HCT116 (cell line): ENCODE measurements at regions not wholly inside any gene's neighbourhood (a gene's known extent, or its start where the extent isn't known, plus 50 kb on each side); places are given as distances from the start of the nearest gene placed in this dataset.

ENCODE experiments used
- ATAC-seq: fragments of 200-7000 bp; cut with Tn5 transposase; 2 replicates; pipeline ENCODE4 v1.9.1; 2020; ENCODE audit warnings: mild to moderate bottlenecking, moderate library complexity
- BruUV-seq: library from RNA; stranded (reverse); fragments of 400-500 nt; replicated peaks from 2 replicates; lab custom pipeline; 2021; lab: Mats Ljungman, UMichigan
- CTCF ChIA-PET: fragments of 300-600 bp; sonication (Branson Sonifier 250); formaldehyde crosslinking; loops from one replicate; lab custom pipeline; 2021; ENCODE audit warnings: antibody characterized with exemption; lab: Charles Lee
- POLR2A ChIA-PET: fragments of 300-600, 350-600 bp; sonication (Branson Sonifier 250); formaldehyde crosslinking; loops from one replicate; lab custom pipeline; 2021; ENCODE audit warnings: antibody characterized with exemption; lab: Charles Lee
- RAD21 ChIA-PET, 2 experiments: fragments of 300-600 bp; sonication (Branson Sonifier 250); formaldehyde crosslinking; loops; one replicate each; lab custom pipeline; 2023; ENCODE audit warnings: low total read pairs in 2 of 2; ENCODE audit not compliant: uncharacterized antibody in 2 of 2, unreplicated experiment in 2 of 2, low non-redundant PET in 1 of 2; lab: Charles Lee
- DNase-seq: peaks from one replicate; pipeline ENCODE4 v3.0.0-alpha.2; 2010; ENCODE audit warnings: low read depth, low spot score
- H2AFZ ChIP-seq: fragments of 200-600 bp; shearing (Covaris generic), sonication (generic); 2 replicates; pipeline ENCODE4 v1.6.1; 2017; ENCODE audit warnings: low read depth, mixed run types, mixed read lengths, antibody characterized with exemption, low read length; ENCODE audit not compliant: poor library complexity, severe bottlenecking
- H3K27ac ChIP-seq: 2 replicates; pipeline ENCODE4 v1.5.1; 2012; ENCODE audit warnings: low read depth, low read length
- H3K27me3 ChIP-seq: fragments of 200-600 bp; sonication (generic); 2 replicates; pipeline ENCODE4 v1.6.1; 2016; ENCODE audit warnings: mixed run types, low read length, mixed read lengths; ENCODE audit not compliant: insufficient read depth
- H3K36me3 ChIP-seq, 2 experiments: fragments of 200-500 bp in 1 of 2; fragments of 200-600 bp in 1 of 2; sonication (Bioruptor generic) in 1 of 2; sonication (generic) in 1 of 2; 2 replicates each; pipeline versions ENCODE4 v1.5.1 to v1.6.1; 2014 to 2016; ENCODE audit warnings: low read length in 2 of 2, inconsistent platforms in 1 of 2, mixed read lengths in 1 of 2, mixed run types in 1 of 2; ENCODE audit not compliant: insufficient read depth in 2 of 2, control insufficient read depth in 1 of 2
- H3K4me1 ChIP-seq, 2 experiments: fragments of 200-600 bp in 1 of 2; sonication (generic) in 1 of 2; 2 replicates each; pipeline versions ENCODE4 v1.5.1 to v1.6.1; 2012 to 2017; ENCODE audit warnings: low read length in 2 of 2, inconsistent platforms in 1 of 2, mild to moderate bottlenecking in 1 of 2, mixed read lengths in 1 of 2, mixed run types in 1 of 2, moderate library complexity in 1 of 2; ENCODE audit not compliant: insufficient read depth in 2 of 2, control insufficient read depth in 1 of 2
- H3K4me2 ChIP-seq: fragments of 200-600 bp; sonication (generic); 2 replicates; pipeline ENCODE4 v1.6.1; 2017; ENCODE audit warnings: mixed run types, low read length, mixed read lengths
- H3K4me3 ChIP-seq, 2 experiments: fragments of 200-600 bp in 1 of 2; sonication (generic) in 1 of 2; replicated peaks in 1 of 2; 2 replicates each; pipeline ENCODE4 v1.5.1; 2011 to 2016; ENCODE audit warnings: low read length in 2 of 2, control low read depth in 1 of 2, low read depth in 1 of 2, mild to moderate bottlenecking in 1 of 2, mixed read lengths in 1 of 2, mixed run types in 1 of 2
- H3K79me2 ChIP-seq: fragments of 200-600 bp; sonication (generic); 2 replicates; pipeline ENCODE4 v1.6.1; 2017; ENCODE audit warnings: mild to moderate bottlenecking, mixed run types, low read length, moderate library complexity, mixed read lengths; ENCODE audit not compliant: insufficient read depth
- H3K9ac ChIP-seq: fragments of 200-600 bp; sonication (generic); 2 replicates; pipeline ENCODE4 v1.6.1; 2016; ENCODE audit warnings: low read length, mixed read lengths
- H3K9me2 ChIP-seq: fragments of 200-600 bp; sonication (generic), shearing (Covaris generic); 2 replicates; pipeline ENCODE4 v1.6.1; 2017; ENCODE audit warnings: mixed run types, mild to moderate bottlenecking, moderate library complexity; ENCODE audit not compliant: insufficient read depth
- H3K9me3 ChIP-seq, 2 experiments: fragments of 200-500 bp in 1 of 2; fragments of 200-600 bp in 1 of 2; sonication (Bioruptor generic) in 1 of 2; sonication (generic) in 1 of 2; 2 replicates each; pipeline ENCODE4 v1.6.1; 2014 to 2017; ENCODE audit warnings: low read length in 2 of 2, mixed read lengths in 2 of 2, inconsistent platforms in 1 of 2, low read depth in 1 of 2, mild to moderate bottlenecking in 1 of 2, mixed run types in 1 of 2, moderate library complexity in 1 of 2; ENCODE audit not compliant: control insufficient read depth in 1 of 2, insufficient read depth in 1 of 2
- H4K20me1 ChIP-seq: fragments of 200-600 bp; sonication (generic), shearing (Covaris generic); 2 replicates; pipeline ENCODE4 v1.6.1; 2017; ENCODE audit warnings: mixed run types, mild to moderate bottlenecking, moderate library complexity; ENCODE audit not compliant: insufficient read depth
- CBX3 ChIP-seq: IDR thresholded peaks from 2 replicates; pipeline ENCODE4 v1.6.1; 2012; ENCODE audit warnings: low read depth
- EGR1 ChIP-seq: IDR thresholded peaks from 2 replicates; pipeline ENCODE4 v1.6.1; 2012; ENCODE audit warnings: low read depth
- ELF1 ChIP-seq: IDR thresholded peaks from 2 replicates; pipeline ENCODE4 v1.6.1; 2012; ENCODE audit warnings: low read depth, borderline replicate concordance
- EZH2phosphoT487 ChIP-seq: fragments of 200-600 bp; IDR thresholded peaks from 2 replicates; pipeline ENCODE4 v1.6.1; 2018; ENCODE audit warnings: antibody characterized with exemption, borderline replicate concordance
- JUND ChIP-seq: IDR thresholded peaks from 2 replicates; pipeline ENCODE4 v1.6.1; 2012
- POLR2A ChIP-seq: IDR thresholded peaks from 2 replicates; pipeline ENCODE4 v1.7.0; 2011; ENCODE audit warnings: borderline replicate concordance; ENCODE audit not compliant: insufficient read depth, insufficient read length; ENCODE audit errors: extremely low read depth
- POLR2AphosphoS5 ChIP-seq: IDR thresholded peaks from 2 replicates; pipeline ENCODE4 v1.6.1; 2011; ENCODE audit warnings: mild to moderate bottlenecking, low read depth, low read length, moderate library complexity
- RAD21 ChIP-seq: IDR thresholded peaks from 2 replicates; pipeline ENCODE4 v1.6.1; 2012; ENCODE audit warnings: low read depth, mild to moderate bottlenecking
- SIN3A ChIP-seq: IDR thresholded peaks from 2 replicates; pipeline ENCODE4 v1.6.1; 2012; ENCODE audit warnings: low read depth
- SRF ChIP-seq: IDR thresholded peaks from 2 replicates; pipeline ENCODE4 v1.6.1; 2012; ENCODE audit warnings: low read depth
- YY1 ChIP-seq: IDR thresholded peaks from 2 replicates; pipeline ENCODE4 v1.6.1; 2011; ENCODE audit warnings: low read length, low read depth, moderate library complexity, mild to moderate bottlenecking; ENCODE audit not compliant: insufficient replicate concordance; ENCODE audit errors: extremely low read depth
- ZFX ChIP-seq: fragments of 450-650 bp; IDR thresholded peaks from 2 replicates; pipeline ENCODE4 v1.6.1; 2017
- intact Hi-C: fragments of 100-400 bp; cut with micrococcal nuclease; formaldehyde crosslinking; loops from 2 replicates; pipeline ENCODE4 v1.10.0; 2022
- TF ChIP-seq, protein P1 (sequence below), 3 experiments: fragments of 200-600 bp in 1 of 3; sonication (generic) in 1 of 3; IDR thresholded peaks in 2 of 3; conservative IDR thresholded peaks in 1 of 3; 2 replicates each; pipeline ENCODE4 v1.5.1; 2012 to 2017; ENCODE audit warnings: low read depth in 2 of 3, low read length in 2 of 3, antibody characterized with exemption in 1 of 3, borderline replicate concordance in 1 of 3, control low read depth in 1 of 3, mild to moderate bottlenecking in 1 of 3, mixed read lengths in 1 of 3, mixed run types in 1 of 3, moderate library complexity in 1 of 3; ENCODE audit not compliant: insufficient read depth in 1 of 3
- TF ChIP-seq, protein P2 (sequence below): IDR thresholded peaks from 2 replicates; pipeline ENCODE4 v1.6.1; 2011; ENCODE audit warnings: mild to moderate bottlenecking, low read length, moderate library complexity; ENCODE audit not compliant: insufficient replicate concordance; ENCODE audit errors: extremely low read depth
- TF ChIP-seq, protein P3 (sequence below): IDR thresholded peaks from 2 replicates; pipeline ENCODE4 v1.6.1; 2012

DNA sequence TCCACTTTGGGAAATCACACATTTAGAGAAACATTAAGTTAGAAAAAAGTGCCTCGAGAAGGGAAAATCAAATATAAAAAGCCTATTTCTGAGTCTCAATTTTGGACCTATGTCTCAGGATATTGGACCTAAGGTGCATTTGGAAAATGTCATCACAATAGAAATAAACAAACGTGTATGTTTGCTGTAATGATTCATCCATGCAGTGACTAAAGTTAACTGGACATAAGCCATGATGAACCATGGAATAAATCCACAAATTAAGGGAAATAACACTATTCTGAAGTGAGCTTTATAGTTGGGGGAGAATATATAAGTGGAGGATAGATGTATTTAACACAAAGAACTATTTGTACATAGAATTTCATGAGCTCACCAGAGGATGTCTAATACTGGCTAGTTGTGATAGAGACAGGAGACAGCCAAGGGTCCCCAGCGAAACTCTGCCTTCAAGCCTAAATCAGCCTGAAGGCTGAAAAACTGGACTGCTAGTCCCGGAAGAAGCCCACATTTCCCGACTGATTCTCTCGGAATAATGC lies 963.3 kb upstream of the SPRY2 start (continued):
- TF ChIP-seq RAD21 (no peak), SRF (no peak), EZH2phosphoT487 (no peak), SIN3A (no peak)

DNA sequence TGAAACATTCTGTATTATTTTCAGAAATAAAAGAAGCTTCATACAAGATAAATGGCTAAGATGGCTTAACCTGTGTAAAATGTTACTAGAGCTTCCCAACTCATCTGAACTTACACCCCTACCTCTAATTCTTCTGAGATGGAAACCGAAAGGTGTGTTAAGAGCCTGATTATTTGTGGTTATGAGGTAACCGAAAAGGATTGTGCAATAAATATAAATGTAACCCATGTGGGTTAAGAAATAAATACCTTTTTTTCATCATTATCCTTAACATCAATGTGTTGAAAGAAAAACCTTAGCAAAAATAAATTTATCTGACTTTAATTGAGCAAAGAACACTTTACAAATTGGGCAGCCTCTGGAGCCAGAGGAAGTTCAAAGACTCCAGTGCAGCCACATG lies 961.8 kb upstream of the SPRY2 start:
- POLR2A ChIA-PET, result no interaction called here
- no peak for TF ChIP-seq ZFX
- no peak for TF ChIP-seq POLR2AphosphoS5
- no peak for TF ChIP-seq SRF
- TF ChIP-seq, protein P1, sequence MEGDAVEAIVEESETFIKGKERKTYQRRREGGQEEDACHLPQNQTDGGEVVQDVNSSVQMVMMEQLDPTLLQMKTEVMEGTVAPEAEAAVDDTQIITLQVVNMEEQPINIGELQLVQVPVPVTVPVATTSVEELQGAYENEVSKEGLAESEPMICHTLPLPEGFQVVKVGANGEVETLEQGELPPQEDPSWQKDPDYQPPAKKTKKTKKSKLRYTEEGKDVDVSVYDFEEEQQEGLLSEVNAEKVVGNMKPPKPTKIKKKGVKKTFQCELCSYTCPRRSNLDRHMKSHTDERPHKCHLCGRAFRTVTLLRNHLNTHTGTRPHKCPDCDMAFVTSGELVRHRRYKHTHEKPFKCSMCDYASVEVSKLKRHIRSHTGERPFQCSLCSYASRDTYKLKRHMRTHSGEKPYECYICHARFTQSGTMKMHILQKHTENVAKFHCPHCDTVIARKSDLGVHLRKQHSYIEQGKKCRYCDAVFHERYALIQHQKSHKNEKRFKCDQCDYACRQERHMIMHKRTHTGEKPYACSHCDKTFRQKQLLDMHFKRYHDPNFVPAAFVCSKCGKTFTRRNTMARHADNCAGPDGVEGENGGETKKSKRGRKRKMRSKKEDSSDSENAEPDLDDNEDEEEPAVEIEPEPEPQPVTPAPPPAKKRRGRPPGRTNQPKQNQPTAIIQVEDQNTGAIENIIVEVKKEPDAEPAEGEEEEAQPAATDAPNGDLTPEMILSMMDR (IDR thresholded peaks at IDR 0.05 in 2 of 3, conservative IDR thresholded peaks at IDR 0.05 in 1 of 3; ENCODE audit: borderline replicate concordance in 1 of 3, insufficient read depth in 1 of 3, low read depth in 2 of 3, low read length in 2 of 3), result no peak
- TF ChIP-seq SIN3A, result no peak
- no peak for TF ChIP-seq POLR2A
- TF ChIP-seq YY1, result no peak
- no peak for TF ChIP-seq EGR1
- TF ChIP-seq JUND, result no peak
- TF ChIP-seq, protein P2, sequence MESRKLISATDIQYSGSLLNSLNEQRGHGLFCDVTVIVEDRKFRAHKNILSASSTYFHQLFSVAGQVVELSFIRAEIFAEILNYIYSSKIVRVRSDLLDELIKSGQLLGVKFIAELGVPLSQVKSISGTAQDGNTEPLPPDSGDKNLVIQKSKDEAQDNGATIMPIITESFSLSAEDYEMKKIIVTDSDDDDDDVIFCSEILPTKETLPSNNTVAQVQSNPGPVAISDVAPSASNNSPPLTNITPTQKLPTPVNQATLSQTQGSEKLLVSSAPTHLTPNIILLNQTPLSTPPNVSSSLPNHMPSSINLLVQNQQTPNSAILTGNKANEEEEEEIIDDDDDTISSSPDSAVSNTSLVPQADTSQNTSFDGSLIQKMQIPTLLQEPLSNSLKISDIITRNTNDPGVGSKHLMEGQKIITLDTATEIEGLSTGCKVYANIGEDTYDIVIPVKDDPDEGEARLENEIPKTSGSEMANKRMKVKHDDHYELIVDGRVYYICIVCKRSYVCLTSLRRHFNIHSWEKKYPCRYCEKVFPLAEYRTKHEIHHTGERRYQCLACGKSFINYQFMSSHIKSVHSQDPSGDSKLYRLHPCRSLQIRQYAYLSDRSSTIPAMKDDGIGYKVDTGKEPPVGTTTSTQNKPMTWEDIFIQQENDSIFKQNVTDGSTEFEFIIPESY, result no peak
- TF ChIP-seq CBX3, result no peak
- no peak for TF ChIP-seq ELF1
- TF ChIP-seq RAD21, result no peak
- TF ChIP-seq, protein P3, sequence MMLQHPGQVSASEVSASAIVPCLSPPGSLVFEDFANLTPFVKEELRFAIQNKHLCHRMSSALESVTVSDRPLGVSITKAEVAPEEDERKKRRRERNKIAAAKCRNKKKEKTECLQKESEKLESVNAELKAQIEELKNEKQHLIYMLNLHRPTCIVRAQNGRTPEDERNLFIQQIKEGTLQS, result no peak
- no peaks in the 10 kb centered on the region for H4K20me1 ChIP-seq
- ATAC-seq (no peak), DNase-seq (no peak)
- H3K9me3 ChIP-seq, result no peaks in the 10 kb centered on the region
- H3K9me2 ChIP-seq, result no peaks in the 10 kb centered on the region
- no peak overlapping the region for H3K27ac ChIP-seq
- H3K79me2 ChIP-seq, result no peaks in the 10 kb centered on the region
- no peaks in the 10 kb centered on the region for H3K4me1 ChIP-seq
- H3K4me3 ChIP-seq, result no peak overlapping the region
- RAD21 ChIA-PET, result no interaction called here
- CTCF ChIA-PET, result no interaction called here
- no peak overlapping the region for H2AFZ ChIP-seq
- no peak overlapping the region for H3K9ac ChIP-seq
- BruUV-seq, result no TSS peak
- intact Hi-C loops, result no loop called here
- no peaks in the 10 kb centered on the region for H3K36me3 ChIP-seq
- H3K4me2 ChIP-seq, result no peak overlapping the region
- H3K27me3 ChIP-seq, result no peaks in the 10 kb centered on the region
